ENCODE measurements at regions not wholly inside any gene's neighbourhood (a gene's known extent, or its start where the extent isn't known, plus 50 kb on each side); places are given as distances from the start of the nearest gene placed in this dataset.

GRCh38 chr22:26768156-26768515, 110.7 kb downstream of the MIAT start:
- TF ChIP-seq CTCF (IDR thresholded peaks at IDR 0.05) (no peak), POLR2A (IDR thresholded peaks at IDR 0.05) (no peak)
